SK-N-SH (cell line): ENCODE measurements at regions not wholly inside any gene's neighbourhood (a gene's known extent, or its start where the extent isn't known, plus 50 kb on each side); places are given as distances from the start of the nearest gene placed in this dataset.

Experiments used
- EZH2phosphoT487 ChIP-seq: fragments of 200-600 bp; sonication (generic); IDR thresholded peaks from 2 replicates; pipeline ENCODE4 v1.6.1; 2017; ENCODE audit warnings: low read depth, mixed run types, mild to moderate bottlenecking, antibody characterized with exemption, moderate library complexity, borderline replicate concordance
- GABPA ChIP-seq: IDR thresholded peaks from 2 replicates; pipeline ENCODE4 v1.4.0; 2012; ENCODE audit warnings: low read depth, mild to moderate bottlenecking
- JUND ChIP-seq: IDR thresholded peaks from 2 replicates; pipeline ENCODE4 v1.4.0; 2012
- MEF2A ChIP-seq: IDR thresholded peaks from 2 replicates; pipeline ENCODE4 v1.4.0; 2012; ENCODE audit warnings: low read depth, borderline replicate concordance
- POLR2AphosphoS5 ChIP-seq: IDR thresholded peaks from 2 replicates; pipeline ENCODE4 v1.6.1; 2012; ENCODE audit warnings: low read depth, low read length
- RAD21 ChIP-seq: IDR thresholded peaks from 2 replicates; pipeline ENCODE4 v1.6.1; 2012; ENCODE audit warnings: mild to moderate bottlenecking, low read length
- RFX5 ChIP-seq: IDR thresholded peaks from 2 replicates; pipeline ENCODE4 v1.6.1; 2012; ENCODE audit warnings: mild to moderate bottlenecking, improper control_type of control experiment, low read length
- TF ChIP-seq, protein P1 (sequence below): fragments of 200-600 bp; sonication (generic); IDR thresholded peaks from 2 replicates; pipeline ENCODE4 v1.6.1; 2017; ENCODE audit warnings: antibody characterized with exemption, mild to moderate bottlenecking, moderate library complexity
- TF ChIP-seq, protein P2 (sequence below): IDR thresholded peaks from 2 replicates; pipeline ENCODE4 v1.6.1; 2012; ENCODE audit warnings: mild to moderate bottlenecking, low read depth, low read length, moderate library complexity

DNA sequence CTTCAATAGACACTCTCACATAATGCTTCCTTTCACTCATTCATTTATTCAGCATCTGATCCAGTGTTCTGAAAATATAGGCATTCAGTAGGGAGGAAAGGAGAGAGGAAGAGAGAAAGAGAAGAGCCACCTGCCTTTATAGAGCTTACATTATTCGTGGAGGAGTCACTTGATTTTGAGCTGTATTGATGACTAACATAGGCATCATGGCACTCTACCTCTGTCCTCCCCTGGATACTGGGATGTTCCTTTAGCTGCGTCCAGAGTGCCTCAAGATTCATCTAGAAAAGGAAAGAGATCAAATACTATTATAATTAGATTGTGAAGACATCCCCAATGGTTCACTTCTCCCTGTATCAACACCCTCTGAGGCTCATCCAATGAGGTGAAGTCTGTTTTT is 345.1 kb downstream of the SPATA31D1 start:
- TF ChIP-seq, protein P1, sequence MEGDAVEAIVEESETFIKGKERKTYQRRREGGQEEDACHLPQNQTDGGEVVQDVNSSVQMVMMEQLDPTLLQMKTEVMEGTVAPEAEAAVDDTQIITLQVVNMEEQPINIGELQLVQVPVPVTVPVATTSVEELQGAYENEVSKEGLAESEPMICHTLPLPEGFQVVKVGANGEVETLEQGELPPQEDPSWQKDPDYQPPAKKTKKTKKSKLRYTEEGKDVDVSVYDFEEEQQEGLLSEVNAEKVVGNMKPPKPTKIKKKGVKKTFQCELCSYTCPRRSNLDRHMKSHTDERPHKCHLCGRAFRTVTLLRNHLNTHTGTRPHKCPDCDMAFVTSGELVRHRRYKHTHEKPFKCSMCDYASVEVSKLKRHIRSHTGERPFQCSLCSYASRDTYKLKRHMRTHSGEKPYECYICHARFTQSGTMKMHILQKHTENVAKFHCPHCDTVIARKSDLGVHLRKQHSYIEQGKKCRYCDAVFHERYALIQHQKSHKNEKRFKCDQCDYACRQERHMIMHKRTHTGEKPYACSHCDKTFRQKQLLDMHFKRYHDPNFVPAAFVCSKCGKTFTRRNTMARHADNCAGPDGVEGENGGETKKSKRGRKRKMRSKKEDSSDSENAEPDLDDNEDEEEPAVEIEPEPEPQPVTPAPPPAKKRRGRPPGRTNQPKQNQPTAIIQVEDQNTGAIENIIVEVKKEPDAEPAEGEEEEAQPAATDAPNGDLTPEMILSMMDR = no peak
- TF ChIP-seq POLR2AphosphoS5 (no peak), RAD21 (no peak), GABPA (no peak), MEF2A (no peak), RFX5 (no peak), EZH2phosphoT487 (no peak), JUND (no peak)
- TF ChIP-seq, protein P2, sequence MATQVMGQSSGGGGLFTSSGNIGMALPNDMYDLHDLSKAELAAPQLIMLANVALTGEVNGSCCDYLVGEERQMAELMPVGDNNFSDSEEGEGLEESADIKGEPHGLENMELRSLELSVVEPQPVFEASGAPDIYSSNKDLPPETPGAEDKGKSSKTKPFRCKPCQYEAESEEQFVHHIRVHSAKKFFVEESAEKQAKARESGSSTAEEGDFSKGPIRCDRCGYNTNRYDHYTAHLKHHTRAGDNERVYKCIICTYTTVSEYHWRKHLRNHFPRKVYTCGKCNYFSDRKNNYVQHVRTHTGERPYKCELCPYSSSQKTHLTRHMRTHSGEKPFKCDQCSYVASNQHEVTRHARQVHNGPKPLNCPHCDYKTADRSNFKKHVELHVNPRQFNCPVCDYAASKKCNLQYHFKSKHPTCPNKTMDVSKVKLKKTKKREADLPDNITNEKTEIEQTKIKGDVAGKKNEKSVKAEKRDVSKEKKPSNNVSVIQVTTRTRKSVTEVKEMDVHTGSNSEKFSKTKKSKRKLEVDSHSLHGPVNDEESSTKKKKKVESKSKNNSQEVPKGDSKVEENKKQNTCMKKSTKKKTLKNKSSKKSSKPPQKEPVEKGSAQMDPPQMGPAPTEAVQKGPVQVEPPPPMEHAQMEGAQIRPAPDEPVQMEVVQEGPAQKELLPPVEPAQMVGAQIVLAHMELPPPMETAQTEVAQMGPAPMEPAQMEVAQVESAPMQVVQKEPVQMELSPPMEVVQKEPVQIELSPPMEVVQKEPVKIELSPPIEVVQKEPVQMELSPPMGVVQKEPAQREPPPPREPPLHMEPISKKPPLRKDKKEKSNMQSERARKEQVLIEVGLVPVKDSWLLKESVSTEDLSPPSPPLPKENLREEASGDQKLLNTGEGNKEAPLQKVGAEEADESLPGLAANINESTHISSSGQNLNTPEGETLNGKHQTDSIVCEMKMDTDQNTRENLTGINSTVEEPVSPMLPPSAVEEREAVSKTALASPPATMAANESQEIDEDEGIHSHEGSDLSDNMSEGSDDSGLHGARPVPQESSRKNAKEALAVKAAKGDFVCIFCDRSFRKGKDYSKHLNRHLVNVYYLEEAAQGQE = no peak
